Mesothelial cell of epicardium (in vitro differentiated cells): ENCODE measurements at regions not wholly inside any gene's neighbourhood (a gene's known extent, or its start where the extent isn't known, plus 50 kb on each side); places are given as distances from the start of the nearest gene placed in this dataset.

Experiments used
- DNase-seq, 2 experiments: peaks; one replicate each; pipeline ENCODE4 v3.0.0; 2021; ENCODE audit warnings: low spot score in 2 of 2; ENCODE audit not compliant: unreplicated experiment in 2 of 2
- H3K27ac Mint-ChIP-seq: 2 replicates; pipeline ENCODE4 v1.8.0; 2021; ENCODE audit warnings: mixed read lengths
- H3K27me3 Mint-ChIP-seq: 2 replicates; pipeline ENCODE4 v1.8.0; 2021; ENCODE audit warnings: low read depth, mixed read lengths
- H3K36me3 Mint-ChIP-seq: 2 replicates; pipeline ENCODE4 v1.8.0; 2021; ENCODE audit warnings: mixed read lengths
- H3K4me1 Mint-ChIP-seq: 2 replicates; pipeline ENCODE4 v1.8.0; 2021; ENCODE audit warnings: mixed read lengths
- H3K4me3 Mint-ChIP-seq: 2 replicates; pipeline ENCODE4 v1.8.0; 2021; ENCODE audit warnings: mild to moderate bottlenecking, moderate library complexity, mixed read lengths
- H3K9me3 Mint-ChIP-seq: 2 replicates; pipeline ENCODE4 v1.8.0; 2021; ENCODE audit warnings: mixed read lengths
- CTCF ChIP-seq: fragments of 200-600 bp; sonication (generic); IDR thresholded peaks from one replicate; pipeline ENCODE4 v1.5.0; 2021; ENCODE audit warnings: antibody characterized with exemption; ENCODE audit not compliant: unreplicated experiment

GRCh38 chr22:48235744-48236143 is 1473.3 kb downstream of the TBC1D22A start:
- H3K4me3 Mint-ChIP-seq: no peak overlapping the region
- TF ChIP-seq CTCF: no peak
- no peak for DNase-seq

GRCh38 chr22:48234011-48234410 is 1471.6 kb downstream of the TBC1D22A start:
- DNase-seq: no peak
- Mint-ChIP-seq H3K27me3 (peaks cover 3% of the 10 kb centered on the region), H3K27ac (no peak overlapping the region), H3K9me3 (peaks cover 26% of the 10 kb centered on the region), H3K36me3 (no peaks in the 10 kb centered on the region), H3K4me1 (no peaks in the 10 kb centered on the region), H3K4me3 (no peak overlapping the region)
- no peak for TF ChIP-seq CTCF

More at GRCh38 chr22:48235744-48236143, 1473.3 kb downstream of the TBC1D22A start:
- Mint-ChIP-seq H3K9me3 (peaks cover 21% of the 10 kb centered on the region), H3K4me1 (peaks cover 14% of the 10 kb centered on the region), H3K36me3 (no peaks in the 10 kb centered on the region), H3K27ac (no peak overlapping the region), H3K27me3 (peaks cover 18% of the 10 kb centered on the region)

- no peak overlapping the region for H3K4me3 Mint-ChIP-seq
- no peak for DNase-seq
- no peaks in the 10 kb centered on the region for H3K36me3 Mint-ChIP-seq
- H3K27ac Mint-ChIP-seq: no peak overlapping the region
- peaks cover 31% of the 10 kb centered on the region for H3K9me3 Mint-ChIP-seq
- H3K27me3 Mint-ChIP-seq: peaks cover under 1% of the 10 kb centered on the region
- H3K4me1 Mint-ChIP-seq: no peaks in the 10 kb centered on the region
- no peak for TF ChIP-seq CTCF
Measured at GRCh38 chr22:48233586-48233985, 1471.1 kb downstream of the TBC1D22A start.

- H3K4me3 Mint-ChIP-seq: no peak overlapping the region
- no peak overlapping the region for H3K27ac Mint-ChIP-seq
- H3K9me3 Mint-ChIP-seq: peaks cover 29% of the 10 kb centered on the region
- H3K27me3 Mint-ChIP-seq: no peaks in the 10 kb centered on the region
- TF ChIP-seq CTCF: no peak
- DNase-seq: no peak
- no peaks in the 10 kb centered on the region for H3K4me1 Mint-ChIP-seq
- no peaks in the 10 kb centered on the region for H3K36me3 Mint-ChIP-seq
Measured at GRCh38 chr22:48228468-48228867, 1466.0 kb downstream of the TBC1D22A start.

GRCh38 chr22:48227341-48228018 is 1465.0 kb downstream of the TBC1D22A start:
- Mint-ChIP-seq H3K36me3 (no peaks in the 10 kb centered on the region), H3K27ac (no peak overlapping the region), H3K4me3 (no peak overlapping the region), H3K27me3 (no peaks in the 10 kb centered on the region), H3K9me3 (peaks cover 26% of the 10 kb centered on the region), H3K4me1 (no peaks in the 10 kb centered on the region)
- no peak for DNase-seq
- no peak for TF ChIP-seq CTCF
